ENCODE measurements at regions not wholly inside any gene's neighbourhood (a gene's known extent, or its start where the extent isn't known, plus 50 kb on each side); places are given as distances from the start of the nearest gene placed in this dataset.

DNA sequence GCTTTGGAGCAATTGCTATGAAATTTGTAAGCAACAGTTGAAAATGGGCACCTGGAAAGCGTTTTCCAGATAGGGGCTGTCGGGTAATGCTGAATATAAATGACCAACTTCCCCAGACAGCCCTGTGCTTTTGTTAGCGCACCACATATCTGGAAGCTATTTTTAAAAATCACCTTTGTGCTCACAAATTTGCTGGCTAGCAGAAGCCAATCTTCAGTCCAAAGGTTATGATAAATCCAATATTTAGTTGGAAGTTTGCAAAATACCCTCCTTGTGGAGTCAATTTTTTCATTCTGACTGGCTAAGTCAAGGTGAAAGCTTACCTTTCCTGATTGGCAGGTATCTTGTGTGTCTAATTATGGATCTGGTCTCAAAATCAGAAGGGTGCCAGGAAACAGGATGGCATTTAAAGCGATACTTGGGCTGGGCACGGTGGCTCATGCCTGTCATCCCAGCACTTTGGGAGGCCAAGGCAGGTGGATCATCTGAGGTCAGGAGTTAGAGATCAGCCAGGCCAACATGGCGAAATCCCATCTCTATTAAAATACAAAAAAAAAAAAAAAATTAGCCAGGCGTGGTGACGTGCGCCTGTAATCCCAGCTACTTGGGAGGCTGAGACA lies 124.1 kb upstream of the AJAP1 start:
- whole genome bisulfite sequencing: 44% methylated on average over 9 of the region's 9 CpGs
- H3K9me3 ChIP-seq (ENCODE audit: control insufficient read depth in 4 of 4, low read length in 3 of 4): no peaks in the 10 kb centered on the region
- H3K27me3 ChIP-seq (ENCODE audit: control insufficient read depth in 4 of 4, insufficient read depth in 4 of 4, low read length in 3 of 4): no peaks in the 10 kb centered on the region
- no peak overlapping the region for H3K27ac ChIP-seq (ENCODE audit: low read depth in 1 of 2, low read length in 2 of 2)
- no peak overlapping the region for H3K4me3 ChIP-seq (ENCODE audit: low read depth in 1 of 3, low read length in 3 of 3)
- TF ChIP-seq RAD21 (IDR thresholded peaks at IDR 0.05): no peak
- TF ChIP-seq HNF4G (IDR thresholded peaks at IDR 0.05): peak; percentile 11
- TF ChIP-seq EGR1 (IDR thresholded peaks at IDR 0.05; ENCODE audit: low read depth in 2 of 2): no peak
- TF ChIP-seq SP1 (IDR thresholded peaks at IDR 0.05): peak; percentile 38
- peak; percentile 3 to 47 for TF ChIP-seq HNF4A (conservative IDR thresholded peaks at IDR 0.05)
- DNase-seq (ENCODE audit: low spot score): no peak
- no peaks in the 10 kb centered on the region for H3K36me3 ChIP-seq (ENCODE audit: control insufficient read depth in 4 of 4, insufficient read depth in 3 of 4, low read depth in 1 of 4, low read length in 3 of 4)
- peaks cover 3 to 17% (median 15%) of the 10 kb centered on the region in 4 donors for H3K4me1 ChIP-seq (ENCODE audit: control insufficient read depth in 4 of 4, insufficient read depth in 4 of 4, low read length in 3 of 4)
- H3K9ac ChIP-seq (ENCODE audit: low read depth in 1 of 2, low read length in 2 of 2): no peak overlapping the region

DNA sequence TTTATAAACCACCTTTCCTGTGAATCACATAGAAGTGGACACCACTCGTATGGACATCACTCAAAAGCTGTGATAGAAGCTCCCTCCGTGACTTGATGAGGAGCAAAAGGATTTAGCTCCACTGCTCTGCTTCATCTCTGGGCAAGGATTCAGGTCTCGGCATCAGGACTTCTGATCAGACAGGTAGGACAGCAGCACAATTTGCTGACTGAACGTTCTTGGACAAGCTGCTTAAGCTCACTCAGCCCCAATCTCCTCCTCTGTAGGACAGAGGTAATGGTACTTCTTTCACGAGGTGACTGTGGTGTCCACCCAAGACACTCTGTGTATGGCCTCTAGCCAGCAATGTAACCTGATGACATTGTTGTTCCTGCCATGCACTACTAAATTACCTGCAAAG lies 122.6 kb upstream of the AJAP1 start:
- H3K9me3 ChIP-seq (ENCODE audit: control insufficient read depth in 4 of 4, low read length in 3 of 4): peaks cover 0 to 6% (median 0%) of the 10 kb centered on the region in 4 donors
- TF ChIP-seq, protein P1, sequence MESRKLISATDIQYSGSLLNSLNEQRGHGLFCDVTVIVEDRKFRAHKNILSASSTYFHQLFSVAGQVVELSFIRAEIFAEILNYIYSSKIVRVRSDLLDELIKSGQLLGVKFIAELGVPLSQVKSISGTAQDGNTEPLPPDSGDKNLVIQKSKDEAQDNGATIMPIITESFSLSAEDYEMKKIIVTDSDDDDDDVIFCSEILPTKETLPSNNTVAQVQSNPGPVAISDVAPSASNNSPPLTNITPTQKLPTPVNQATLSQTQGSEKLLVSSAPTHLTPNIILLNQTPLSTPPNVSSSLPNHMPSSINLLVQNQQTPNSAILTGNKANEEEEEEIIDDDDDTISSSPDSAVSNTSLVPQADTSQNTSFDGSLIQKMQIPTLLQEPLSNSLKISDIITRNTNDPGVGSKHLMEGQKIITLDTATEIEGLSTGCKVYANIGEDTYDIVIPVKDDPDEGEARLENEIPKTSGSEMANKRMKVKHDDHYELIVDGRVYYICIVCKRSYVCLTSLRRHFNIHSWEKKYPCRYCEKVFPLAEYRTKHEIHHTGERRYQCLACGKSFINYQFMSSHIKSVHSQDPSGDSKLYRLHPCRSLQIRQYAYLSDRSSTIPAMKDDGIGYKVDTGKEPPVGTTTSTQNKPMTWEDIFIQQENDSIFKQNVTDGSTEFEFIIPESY (IDR thresholded peaks at IDR 0.05): no peak
- TF ChIP-seq FOXA1 (IDR thresholded peaks at IDR 0.05) (no peak), YY1 (IDR thresholded peaks at IDR 0.05) (no peak), HNF4A (conservative IDR thresholded peaks at IDR 0.05) (no peak), EGR1 (IDR thresholded peaks at IDR 0.05; ENCODE audit: low read depth in 2 of 2) (no peak), TAF1 (conservative IDR thresholded peaks at IDR 0.05) (no peak), JUND (IDR thresholded peaks at IDR 0.05) (no peak), RXRA (IDR thresholded peaks at IDR 0.05) (no peak), GABPA (IDR thresholded peaks at IDR 0.05 in 1 of 2, conservative IDR thresholded peaks at IDR 0.05 in 1 of 2) (no peak), HNF4G (IDR thresholded peaks at IDR 0.05) (no peak), FOXA2 (IDR thresholded peaks at IDR 0.05) (no peak), SP1 (IDR thresholded peaks at IDR 0.05) (no peak), NR2F2 (IDR thresholded peaks at IDR 0.05) (no peak), RAD21 (IDR thresholded peaks at IDR 0.05) (no peak)
- TF ChIP-seq, protein P2, sequence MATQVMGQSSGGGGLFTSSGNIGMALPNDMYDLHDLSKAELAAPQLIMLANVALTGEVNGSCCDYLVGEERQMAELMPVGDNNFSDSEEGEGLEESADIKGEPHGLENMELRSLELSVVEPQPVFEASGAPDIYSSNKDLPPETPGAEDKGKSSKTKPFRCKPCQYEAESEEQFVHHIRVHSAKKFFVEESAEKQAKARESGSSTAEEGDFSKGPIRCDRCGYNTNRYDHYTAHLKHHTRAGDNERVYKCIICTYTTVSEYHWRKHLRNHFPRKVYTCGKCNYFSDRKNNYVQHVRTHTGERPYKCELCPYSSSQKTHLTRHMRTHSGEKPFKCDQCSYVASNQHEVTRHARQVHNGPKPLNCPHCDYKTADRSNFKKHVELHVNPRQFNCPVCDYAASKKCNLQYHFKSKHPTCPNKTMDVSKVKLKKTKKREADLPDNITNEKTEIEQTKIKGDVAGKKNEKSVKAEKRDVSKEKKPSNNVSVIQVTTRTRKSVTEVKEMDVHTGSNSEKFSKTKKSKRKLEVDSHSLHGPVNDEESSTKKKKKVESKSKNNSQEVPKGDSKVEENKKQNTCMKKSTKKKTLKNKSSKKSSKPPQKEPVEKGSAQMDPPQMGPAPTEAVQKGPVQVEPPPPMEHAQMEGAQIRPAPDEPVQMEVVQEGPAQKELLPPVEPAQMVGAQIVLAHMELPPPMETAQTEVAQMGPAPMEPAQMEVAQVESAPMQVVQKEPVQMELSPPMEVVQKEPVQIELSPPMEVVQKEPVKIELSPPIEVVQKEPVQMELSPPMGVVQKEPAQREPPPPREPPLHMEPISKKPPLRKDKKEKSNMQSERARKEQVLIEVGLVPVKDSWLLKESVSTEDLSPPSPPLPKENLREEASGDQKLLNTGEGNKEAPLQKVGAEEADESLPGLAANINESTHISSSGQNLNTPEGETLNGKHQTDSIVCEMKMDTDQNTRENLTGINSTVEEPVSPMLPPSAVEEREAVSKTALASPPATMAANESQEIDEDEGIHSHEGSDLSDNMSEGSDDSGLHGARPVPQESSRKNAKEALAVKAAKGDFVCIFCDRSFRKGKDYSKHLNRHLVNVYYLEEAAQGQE (IDR thresholded peaks at IDR 0.05): no peak
- TF ChIP-seq, protein P3, sequence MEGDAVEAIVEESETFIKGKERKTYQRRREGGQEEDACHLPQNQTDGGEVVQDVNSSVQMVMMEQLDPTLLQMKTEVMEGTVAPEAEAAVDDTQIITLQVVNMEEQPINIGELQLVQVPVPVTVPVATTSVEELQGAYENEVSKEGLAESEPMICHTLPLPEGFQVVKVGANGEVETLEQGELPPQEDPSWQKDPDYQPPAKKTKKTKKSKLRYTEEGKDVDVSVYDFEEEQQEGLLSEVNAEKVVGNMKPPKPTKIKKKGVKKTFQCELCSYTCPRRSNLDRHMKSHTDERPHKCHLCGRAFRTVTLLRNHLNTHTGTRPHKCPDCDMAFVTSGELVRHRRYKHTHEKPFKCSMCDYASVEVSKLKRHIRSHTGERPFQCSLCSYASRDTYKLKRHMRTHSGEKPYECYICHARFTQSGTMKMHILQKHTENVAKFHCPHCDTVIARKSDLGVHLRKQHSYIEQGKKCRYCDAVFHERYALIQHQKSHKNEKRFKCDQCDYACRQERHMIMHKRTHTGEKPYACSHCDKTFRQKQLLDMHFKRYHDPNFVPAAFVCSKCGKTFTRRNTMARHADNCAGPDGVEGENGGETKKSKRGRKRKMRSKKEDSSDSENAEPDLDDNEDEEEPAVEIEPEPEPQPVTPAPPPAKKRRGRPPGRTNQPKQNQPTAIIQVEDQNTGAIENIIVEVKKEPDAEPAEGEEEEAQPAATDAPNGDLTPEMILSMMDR (IDR thresholded peaks at IDR 0.05; ENCODE audit: low read depth, low read length, missing input control): no peak
- TF ChIP-seq, protein P4, sequence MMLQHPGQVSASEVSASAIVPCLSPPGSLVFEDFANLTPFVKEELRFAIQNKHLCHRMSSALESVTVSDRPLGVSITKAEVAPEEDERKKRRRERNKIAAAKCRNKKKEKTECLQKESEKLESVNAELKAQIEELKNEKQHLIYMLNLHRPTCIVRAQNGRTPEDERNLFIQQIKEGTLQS (IDR thresholded peaks at IDR 0.05): no peak
- TF ChIP-seq, protein P5, sequence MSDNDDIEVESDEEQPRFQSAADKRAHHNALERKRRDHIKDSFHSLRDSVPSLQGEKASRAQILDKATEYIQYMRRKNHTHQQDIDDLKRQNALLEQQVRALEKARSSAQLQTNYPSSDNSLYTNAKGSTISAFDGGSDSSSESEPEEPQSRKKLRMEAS (IDR thresholded peaks at IDR 0.05): no peak
- no peak for DNase-seq (ENCODE audit: low spot score)
- H3K9ac ChIP-seq (ENCODE audit: low read depth in 1 of 2, low read length in 2 of 2): no peak overlapping the region
- no peak overlapping the region for H3K27ac ChIP-seq (ENCODE audit: low read depth in 1 of 2, low read length in 2 of 2)
- H3K4me1 ChIP-seq (ENCODE audit: control insufficient read depth in 4 of 4, insufficient read depth in 4 of 4, low read length in 3 of 4): peaks cover 3 to 17% (median 15%) of the 10 kb centered on the region in 4 donors
- no peaks in the 10 kb centered on the region for H3K36me3 ChIP-seq (ENCODE audit: control insufficient read depth in 4 of 4, insufficient read depth in 3 of 4, low read depth in 1 of 4, low read length in 3 of 4)
- no peaks in the 10 kb centered on the region for H3K27me3 ChIP-seq (ENCODE audit: control insufficient read depth in 4 of 4, insufficient read depth in 4 of 4, low read length in 3 of 4)
- no peak overlapping the region for H3K4me3 ChIP-seq (ENCODE audit: low read depth in 1 of 3, low read length in 3 of 3)
- 88% methylated on average over 5 of the region's 5 CpGs for WGBS
